ENCODE measurements at regions not wholly inside any gene's neighbourhood (a gene's known extent, or its start where the extent isn't known, plus 50 kb on each side); places are given as distances from the start of the nearest gene placed in this dataset.

DNA sequence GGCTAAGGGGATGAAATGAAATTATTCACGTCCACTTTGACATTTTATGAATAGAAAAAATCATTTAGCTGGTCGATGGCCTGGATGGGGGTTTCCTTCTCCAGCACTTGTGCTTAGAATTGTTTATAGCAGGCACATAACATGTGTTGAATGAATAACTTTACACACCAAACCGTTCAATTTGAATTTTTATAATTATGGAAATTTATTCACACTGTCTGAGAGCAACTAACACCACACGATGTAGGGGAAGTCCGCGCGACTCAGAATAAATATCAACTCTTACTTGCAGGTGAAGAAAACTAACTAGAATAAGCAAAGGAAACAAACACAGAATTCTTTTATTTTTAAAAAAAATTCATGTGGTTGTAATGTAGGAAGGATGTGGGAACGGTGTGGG, 81.3 kb downstream of the MINAR1 start:
- TF ChIP-seq, protein P1, sequence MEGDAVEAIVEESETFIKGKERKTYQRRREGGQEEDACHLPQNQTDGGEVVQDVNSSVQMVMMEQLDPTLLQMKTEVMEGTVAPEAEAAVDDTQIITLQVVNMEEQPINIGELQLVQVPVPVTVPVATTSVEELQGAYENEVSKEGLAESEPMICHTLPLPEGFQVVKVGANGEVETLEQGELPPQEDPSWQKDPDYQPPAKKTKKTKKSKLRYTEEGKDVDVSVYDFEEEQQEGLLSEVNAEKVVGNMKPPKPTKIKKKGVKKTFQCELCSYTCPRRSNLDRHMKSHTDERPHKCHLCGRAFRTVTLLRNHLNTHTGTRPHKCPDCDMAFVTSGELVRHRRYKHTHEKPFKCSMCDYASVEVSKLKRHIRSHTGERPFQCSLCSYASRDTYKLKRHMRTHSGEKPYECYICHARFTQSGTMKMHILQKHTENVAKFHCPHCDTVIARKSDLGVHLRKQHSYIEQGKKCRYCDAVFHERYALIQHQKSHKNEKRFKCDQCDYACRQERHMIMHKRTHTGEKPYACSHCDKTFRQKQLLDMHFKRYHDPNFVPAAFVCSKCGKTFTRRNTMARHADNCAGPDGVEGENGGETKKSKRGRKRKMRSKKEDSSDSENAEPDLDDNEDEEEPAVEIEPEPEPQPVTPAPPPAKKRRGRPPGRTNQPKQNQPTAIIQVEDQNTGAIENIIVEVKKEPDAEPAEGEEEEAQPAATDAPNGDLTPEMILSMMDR (IDR thresholded peaks at IDR 0.05; ENCODE audit: low read depth, low read length), result no peak
- TF ChIP-seq EZH2phosphoT487 (IDR thresholded peaks at IDR 0.05; ENCODE audit: low read depth), result no peak
